ENCODE measurements at regions not wholly inside any gene's neighbourhood (a gene's known extent, or its start where the extent isn't known, plus 50 kb on each side); places are given as distances from the start of the nearest gene placed in this dataset.
"Not testable (repeated sequence)": the region's sequence is repeated elsewhere in the genome, so short reads cannot be mapped to it uniquely, and the experiment has no call there.

DNA sequence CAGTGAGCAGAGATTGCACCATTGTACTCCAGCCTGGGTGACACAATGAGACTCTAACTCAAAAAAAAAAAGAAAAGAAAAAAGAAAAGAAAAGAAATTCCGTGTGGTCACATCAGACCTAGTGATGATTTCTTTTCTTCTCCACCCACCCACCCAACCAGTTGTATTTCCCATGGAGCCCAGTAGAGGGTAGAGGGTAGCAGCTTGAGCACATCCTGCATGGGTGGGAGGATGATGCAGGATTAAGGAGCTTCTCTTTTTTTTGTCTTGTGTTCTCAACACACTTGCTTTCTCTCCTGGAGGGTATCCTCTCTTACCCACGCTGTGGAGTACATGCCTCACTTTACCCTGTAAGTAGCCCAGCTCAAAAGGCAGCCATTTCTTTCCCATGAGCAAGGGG, 118.6 kb upstream of the CARD11 start:
- Histone ChIP-seq H3K9ac (ENCODE audit: control insufficient read depth, extremely low read depth, insufficient read depth, low read length) (no peak overlapping the region), H3K9me1 (ENCODE audit: control insufficient read depth, extremely low read depth, insufficient read depth, low read length) (no peaks in the 10 kb centered on the region), H3K36me3 (ENCODE audit: control insufficient read depth in 2 of 2, extremely low read depth in 1 of 2, insufficient read depth in 2 of 2, low read length in 2 of 2) (no peaks in the 10 kb centered on the region), H3K27ac (ENCODE audit: control insufficient read depth, insufficient read depth, low read length) (no peak overlapping the region), H3K4me2 (ENCODE audit: control insufficient read depth, extremely low read depth, insufficient read depth, low read depth, low read length) (no peak overlapping the region), H3K9me3 (ENCODE audit: control insufficient read depth, low read depth, low read length) (no peaks in the 10 kb centered on the region), H3K4me3 (ENCODE audit: control insufficient read depth in 2 of 3, extremely low read depth in 1 of 3, insufficient read depth in 2 of 3, low read depth in 1 of 3, low read length in 3 of 3) (no peak overlapping the region), H3K4me1 (ENCODE audit: control insufficient read depth, extremely low read depth, insufficient read depth, low read length) (peaks cover 4% of the 10 kb centered on the region), H3K79me2 (ENCODE audit: control insufficient read depth, insufficient read depth, low read length) (no peaks in the 10 kb centered on the region), H3K27me3 (ENCODE audit: control insufficient read depth, extremely low read depth, insufficient read depth, low read length) (peaks cover 4% of the 10 kb centered on the region), H4K20me1 (ENCODE audit: control insufficient read depth, extremely low read depth, insufficient read depth, low read length) (no peaks in the 10 kb centered on the region), H2AFZ (ENCODE audit: control insufficient read depth, low read length) (no peak overlapping the region)
- dilution Hi-C loops (cut with MboI; ENCODE audit: extremely low pct_ligation_motif_present, low sequenced_read_pairs) = no loop called here
- no peak for FAIRE-seq
- no peak for DNase-seq (ENCODE audit: low read depth, low spot score)
- no peak for TF ChIP-seq EZH2 (IDR thresholded peaks at IDR 0.05; ENCODE audit: low read length)
- TF ChIP-seq CTCF (optimal IDR thresholded peaks at IDR 0.05 in 1 of 3, IDR thresholded peaks at IDR 0.05 in 1 of 3, conservative IDR thresholded peaks at IDR 0.05 in 1 of 3; ENCODE audit: extremely low read depth in 1 of 3, insufficient read depth in 2 of 3, low read length in 3 of 3) = no peak

GRCh38 chr7:3162798-3163197, 119.1 kb upstream of the CARD11 start:
- DNase-seq (ENCODE audit: low read depth, low spot score); H3K36me3 ChIP-seq (ENCODE audit: control insufficient read depth in 2 of 2, extremely low read depth in 1 of 2, insufficient read depth in 2 of 2, low read length in 2 of 2); H3K4me1 ChIP-seq (ENCODE audit: control insufficient read depth, extremely low read depth, insufficient read depth, low read length); H3K9ac ChIP-seq (ENCODE audit: control insufficient read depth, extremely low read depth, insufficient read depth, low read length); H3K4me2 ChIP-seq (ENCODE audit: control insufficient read depth, extremely low read depth, insufficient read depth, low read depth, low read length); H3K27me3 ChIP-seq (ENCODE audit: control insufficient read depth, extremely low read depth, insufficient read depth, low read length); H3K27ac ChIP-seq (ENCODE audit: control insufficient read depth, insufficient read depth, low read length); H3K9me3 ChIP-seq (ENCODE audit: control insufficient read depth, low read depth, low read length); dilution Hi-C loops (cut with MboI; ENCODE audit: extremely low pct_ligation_motif_present, low sequenced_read_pairs); H4K20me1 ChIP-seq (ENCODE audit: control insufficient read depth, extremely low read depth, insufficient read depth, low read length); H3K79me2 ChIP-seq (ENCODE audit: control insufficient read depth, insufficient read depth, low read length); H3K9me1 ChIP-seq (ENCODE audit: control insufficient read depth, extremely low read depth, insufficient read depth, low read length); H2AFZ ChIP-seq (ENCODE audit: control insufficient read depth, low read length); FAIRE-seq; H3K4me3 ChIP-seq (ENCODE audit: control insufficient read depth in 2 of 3, extremely low read depth in 1 of 3, insufficient read depth in 2 of 3, low read depth in 1 of 3, low read length in 3 of 3): not testable (repeated sequence)

DNA sequence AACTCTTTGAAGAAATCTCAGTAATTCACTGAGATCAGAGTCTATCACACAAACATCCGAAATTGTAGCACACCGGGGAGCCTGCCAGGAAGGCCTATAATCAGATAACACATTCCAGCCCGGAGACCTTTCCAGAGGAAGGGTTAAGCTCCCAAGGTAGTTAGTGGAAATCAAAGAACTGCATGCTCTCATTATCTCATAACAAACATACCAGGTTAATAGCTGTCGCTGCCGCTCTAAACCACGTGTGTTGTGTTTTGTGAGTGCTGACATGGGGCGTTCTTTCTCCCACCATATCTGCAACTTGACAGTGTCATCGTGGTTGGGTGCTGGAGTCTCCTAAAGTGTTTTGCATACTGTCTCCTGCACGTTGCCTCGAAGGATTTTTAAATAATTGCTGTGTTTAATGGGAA, 120.7 kb upstream of the CARD11 start:
- no peaks in the 10 kb centered on the region for H4K20me1 ChIP-seq (ENCODE audit: control insufficient read depth, extremely low read depth, insufficient read depth, low read length)
- dilution Hi-C loops (cut with MboI; ENCODE audit: extremely low pct_ligation_motif_present, low sequenced_read_pairs) = no loop called here
- H3K79me2 ChIP-seq (ENCODE audit: control insufficient read depth, insufficient read depth, low read length) = no peaks in the 10 kb centered on the region
- no peaks in the 10 kb centered on the region for H3K36me3 ChIP-seq (ENCODE audit: control insufficient read depth in 2 of 2, extremely low read depth in 1 of 2, insufficient read depth in 2 of 2, low read length in 2 of 2)
- H3K9me1 ChIP-seq (ENCODE audit: control insufficient read depth, extremely low read depth, insufficient read depth, low read length) = no peaks in the 10 kb centered on the region
- DNase-seq (ENCODE audit: low read depth, low spot score) (no peak), FAIRE-seq (no peak)
- TF ChIP-seq CTCF (optimal IDR thresholded peaks at IDR 0.05 in 1 of 3, IDR thresholded peaks at IDR 0.05 in 1 of 3, conservative IDR thresholded peaks at IDR 0.05 in 1 of 3; ENCODE audit: extremely low read depth in 1 of 3, insufficient read depth in 2 of 3, low read length in 3 of 3) (no peak), EZH2 (IDR thresholded peaks at IDR 0.05; ENCODE audit: low read length) (no peak)
- no peak overlapping the region for H3K27ac ChIP-seq (ENCODE audit: control insufficient read depth, insufficient read depth, low read length)
- peaks cover 4% of the 10 kb centered on the region for H3K27me3 ChIP-seq (ENCODE audit: control insufficient read depth, extremely low read depth, insufficient read depth, low read length)
- no peak overlapping the region for H3K4me3 ChIP-seq (ENCODE audit: control insufficient read depth in 2 of 3, extremely low read depth in 1 of 3, insufficient read depth in 2 of 3, low read depth in 1 of 3, low read length in 3 of 3)
- no peak overlapping the region for H2AFZ ChIP-seq (ENCODE audit: control insufficient read depth, low read length)
- H3K9ac ChIP-seq (ENCODE audit: control insufficient read depth, extremely low read depth, insufficient read depth, low read length) = no peak overlapping the region
- no peaks in the 10 kb centered on the region for H3K4me1 ChIP-seq (ENCODE audit: control insufficient read depth, extremely low read depth, insufficient read depth, low read length)
- no peaks in the 10 kb centered on the region for H3K9me3 ChIP-seq (ENCODE audit: control insufficient read depth, low read depth, low read length)
- H3K4me2 ChIP-seq (ENCODE audit: control insufficient read depth, extremely low read depth, insufficient read depth, low read depth, low read length) = no peak overlapping the region

Measured in keratinocyte (primary cell).